ENCODE measurements at regions not wholly inside any gene's neighbourhood (a gene's known extent, or its start where the extent isn't known, plus 50 kb on each side); places are given as distances from the start of the nearest gene placed in this dataset.
A peak's percentile ranks its signal among the peaks of the same experiment; 100 is the strongest.

DNA sequence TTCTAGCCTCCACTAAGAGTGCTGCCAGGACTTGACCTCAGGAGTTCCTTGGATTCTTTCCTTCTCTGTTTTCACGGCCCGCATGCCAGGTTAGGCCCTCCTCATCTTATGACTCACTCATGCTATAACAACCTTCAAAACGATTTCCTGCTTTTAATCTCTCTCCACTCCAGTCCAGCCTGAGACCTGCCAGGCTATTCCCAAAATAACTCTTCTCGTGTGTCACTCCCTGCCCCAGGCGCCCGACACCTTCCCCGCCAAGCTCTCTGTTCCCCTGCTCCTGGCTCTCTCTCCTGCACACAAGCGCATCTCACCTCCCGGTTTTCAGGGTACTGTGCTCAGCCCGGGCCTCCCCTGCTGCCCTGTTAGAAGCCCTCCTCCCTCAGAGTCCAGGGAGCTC lies 64.1 kb upstream of the RPS6KA2 start:
- no peak overlapping the region for H3K4me2 ChIP-seq (replicated peaks; ENCODE audit: extremely low read depth, low read length, poor library complexity, severe bottlenecking)
- no peak overlapping the region for H3K27ac ChIP-seq (ENCODE audit: low read depth in 1 of 2, low read length in 2 of 2)
- Mint-ChIP-seq H3K4me3 (no peak overlapping the region), H3K36me3 (no peaks in the 10 kb centered on the region), H3K4me1 (no peaks in the 10 kb centered on the region), H3K27ac (peak overlapping the region in 1 of 7 donors; percentile 2), H3K9me3 (peaks cover 0 to 1% (median 0%) of the 10 kb centered on the region in 7 donors), H3K27me3 (ENCODE audit: low read depth in 3 of 3) (peaks cover 0 to 9% (median 3%) of the 10 kb centered on the region in 3 donors)
- no peaks in the 10 kb centered on the region for H3K4me1 ChIP-seq (ENCODE audit: control insufficient read depth in 1 of 2, insufficient read depth in 2 of 2, low read length in 2 of 2)
- H4K20me1 ChIP-seq (ENCODE audit: insufficient read depth, low read length): no peaks in the 10 kb centered on the region
- no peak overlapping the region for H3K9ac ChIP-seq (ENCODE audit: insufficient read depth, low read length, poor library complexity, severe bottlenecking)
- intact Hi-C loops (cut with micrococcal nuclease): no loop called here
- no peaks in the 10 kb centered on the region for H3K79me2 ChIP-seq (ENCODE audit: insufficient read depth, low read length)
- TF ChIP-seq, protein P1, sequence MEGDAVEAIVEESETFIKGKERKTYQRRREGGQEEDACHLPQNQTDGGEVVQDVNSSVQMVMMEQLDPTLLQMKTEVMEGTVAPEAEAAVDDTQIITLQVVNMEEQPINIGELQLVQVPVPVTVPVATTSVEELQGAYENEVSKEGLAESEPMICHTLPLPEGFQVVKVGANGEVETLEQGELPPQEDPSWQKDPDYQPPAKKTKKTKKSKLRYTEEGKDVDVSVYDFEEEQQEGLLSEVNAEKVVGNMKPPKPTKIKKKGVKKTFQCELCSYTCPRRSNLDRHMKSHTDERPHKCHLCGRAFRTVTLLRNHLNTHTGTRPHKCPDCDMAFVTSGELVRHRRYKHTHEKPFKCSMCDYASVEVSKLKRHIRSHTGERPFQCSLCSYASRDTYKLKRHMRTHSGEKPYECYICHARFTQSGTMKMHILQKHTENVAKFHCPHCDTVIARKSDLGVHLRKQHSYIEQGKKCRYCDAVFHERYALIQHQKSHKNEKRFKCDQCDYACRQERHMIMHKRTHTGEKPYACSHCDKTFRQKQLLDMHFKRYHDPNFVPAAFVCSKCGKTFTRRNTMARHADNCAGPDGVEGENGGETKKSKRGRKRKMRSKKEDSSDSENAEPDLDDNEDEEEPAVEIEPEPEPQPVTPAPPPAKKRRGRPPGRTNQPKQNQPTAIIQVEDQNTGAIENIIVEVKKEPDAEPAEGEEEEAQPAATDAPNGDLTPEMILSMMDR (IDR thresholded peaks at IDR 0.05): no peak
- H3K27me3 ChIP-seq (ENCODE audit: control insufficient read depth in 2 of 2, insufficient read depth in 2 of 2, low read length in 2 of 2): no peaks in the 10 kb centered on the region
- no peaks in the 10 kb centered on the region for H3K9me3 ChIP-seq (replicated peaks in 1 of 2; ENCODE audit: control insufficient read depth in 1 of 2, insufficient read depth in 1 of 2, low read length in 2 of 2)
- DNase-seq: no peak
- H3K4me3 ChIP-seq (replicated peaks in 1 of 3; ENCODE audit: low read depth in 2 of 3, low read length in 3 of 3): no peak overlapping the region
- 80% methylated on average over 10 of the region's 10 CpGs for WGBS (ENCODE audit: insufficient coverage)
- H3K36me3 ChIP-seq (replicated peaks in 1 of 2; ENCODE audit: control insufficient read depth in 1 of 2, insufficient read depth in 2 of 2, low read length in 2 of 2): no peaks in the 10 kb centered on the region
- no peak overlapping the region for H2AFZ ChIP-seq (ENCODE audit: insufficient read depth, low read depth, low read length, poor library complexity, severe bottlenecking)

DNA sequence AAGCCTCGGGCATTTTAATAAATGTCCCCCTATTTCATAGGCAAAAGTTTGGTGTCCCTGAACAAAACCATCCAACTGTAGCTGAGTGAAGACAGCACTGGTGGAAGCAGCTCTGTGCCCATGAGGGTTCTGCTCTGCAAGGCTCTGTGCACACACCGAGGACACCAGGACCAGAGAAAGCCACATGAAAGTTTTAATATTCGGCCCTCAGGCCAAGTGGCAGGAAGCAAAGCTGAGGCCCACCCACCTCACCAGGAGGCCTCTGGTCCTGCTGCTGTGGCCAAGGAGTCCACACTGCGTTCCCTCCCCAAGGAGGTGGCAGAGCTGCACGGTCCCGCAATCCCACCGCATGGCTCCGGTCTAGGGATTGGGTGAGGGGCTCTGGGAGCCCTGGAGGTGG lies 62.6 kb upstream of the RPS6KA2 start:
- H4K20me1 ChIP-seq (ENCODE audit: insufficient read depth, low read length): no peaks in the 10 kb centered on the region
- H3K4me3 ChIP-seq (replicated peaks in 1 of 3; ENCODE audit: low read depth in 2 of 3, low read length in 3 of 3): no peak overlapping the region
- H3K36me3 ChIP-seq (replicated peaks in 1 of 2; ENCODE audit: control insufficient read depth in 1 of 2, insufficient read depth in 2 of 2, low read length in 2 of 2): no peaks in the 10 kb centered on the region
- no peaks in the 10 kb centered on the region for H3K9me3 ChIP-seq (replicated peaks in 1 of 2; ENCODE audit: control insufficient read depth in 1 of 2, insufficient read depth in 1 of 2, low read length in 2 of 2)
- H3K4me1 ChIP-seq (ENCODE audit: control insufficient read depth in 1 of 2, insufficient read depth in 2 of 2, low read length in 2 of 2): no peaks in the 10 kb centered on the region
- TF ChIP-seq, protein P1 (IDR thresholded peaks at IDR 0.05): no peak
- WGBS (ENCODE audit: insufficient coverage): 97% methylated on average over 6 of the region's 8 CpGs
- H3K27ac ChIP-seq (ENCODE audit: low read depth in 1 of 2, low read length in 2 of 2): no peak overlapping the region
- Mint-ChIP-seq H3K4me1 (no peaks in the 10 kb centered on the region), H3K9me3 (peaks cover 0 to 1% (median 0%) of the 10 kb centered on the region in 7 donors), H3K27me3 (ENCODE audit: low read depth in 3 of 3) (peaks cover 0 to 9% (median 3%) of the 10 kb centered on the region in 3 donors), H3K4me3 (no peak overlapping the region), H3K36me3 (no peaks in the 10 kb centered on the region), H3K27ac (no peak overlapping the region)
- no peak overlapping the region for H3K4me2 ChIP-seq (replicated peaks; ENCODE audit: extremely low read depth, low read length, poor library complexity, severe bottlenecking)
- H2AFZ ChIP-seq (ENCODE audit: insufficient read depth, low read depth, low read length, poor library complexity, severe bottlenecking): no peak overlapping the region
- no peak for DNase-seq
- no peaks in the 10 kb centered on the region for H3K27me3 ChIP-seq (ENCODE audit: control insufficient read depth in 2 of 2, insufficient read depth in 2 of 2, low read length in 2 of 2)
- intact Hi-C loops (cut with micrococcal nuclease): no loop called here
- H3K9ac ChIP-seq (ENCODE audit: insufficient read depth, low read length, poor library complexity, severe bottlenecking): no peak overlapping the region
- H3K79me2 ChIP-seq (ENCODE audit: insufficient read depth, low read length): no peaks in the 10 kb centered on the region
